DND-41 (cell line): ENCODE measurements at regions not wholly inside any gene's neighbourhood (a gene's known extent, or its start where the extent isn't known, plus 50 kb on each side); places are given as distances from the start of the nearest gene placed in this dataset.

Source experiments
- ATAC-seq: fragments of 200-7000 bp; cut with Tn5 transposase; 3 replicates; pipeline ENCODE4 v1.9.1; 2021; ENCODE audit warnings: low read depth; ENCODE audit not compliant: insufficient read depth
- DNase-seq: peaks from one replicate; pipeline ENCODE4 v3.0.0-alpha.2; 2020
- H2AFZ ChIP-seq: 2 replicates; pipeline ENCODE4 v1.6.0; 2012; ENCODE audit warnings: low read depth, low read length
- H3K27ac ChIP-seq: 2 replicates; pipeline ENCODE4 v1.5.1; 2012; ENCODE audit warnings: low read length, inconsistent platforms
- H3K27me3 ChIP-seq: fragments of 200-600 bp; sonication (generic); 2 replicates; pipeline ENCODE4 v1.6.0; 2012; ENCODE audit warnings: low read length, mild to moderate bottlenecking, inconsistent platforms; ENCODE audit not compliant: insufficient read depth, poor library complexity
- H3K36me3 ChIP-seq: 2 replicates; pipeline ENCODE4 v1.5.1; 2012; ENCODE audit warnings: low read length, inconsistent platforms; ENCODE audit not compliant: insufficient read depth
- H3K4me1 ChIP-seq: 2 replicates; pipeline ENCODE4 v1.5.1; 2012; ENCODE audit warnings: mild to moderate bottlenecking, low read length; ENCODE audit not compliant: insufficient read depth
- H3K4me2 ChIP-seq: 2 replicates; pipeline ENCODE4 v1.6.0; 2012; ENCODE audit warnings: mild to moderate bottlenecking, moderate library complexity, low read length, inconsistent platforms; ENCODE audit not compliant: insufficient read depth
- H3K4me3 ChIP-seq, 2 experiments: fragments of 200-600 bp in 1 of 2; shearing (Covaris generic) in 1 of 2; 2 replicates each; pipeline ENCODE4 v1.5.1; 2012 to 2016; ENCODE audit warnings: inconsistent platforms in 2 of 2, low read length in 2 of 2, mild to moderate bottlenecking in 2 of 2, low read depth in 1 of 2, moderate library complexity in 1 of 2
- H3K79me2 ChIP-seq: 2 replicates; pipeline ENCODE4 v1.6.0; 2012; ENCODE audit warnings: low read length, inconsistent platforms; ENCODE audit not compliant: insufficient read depth
- H3K9ac ChIP-seq: 2 replicates; pipeline ENCODE4 v1.6.0; 2012; ENCODE audit warnings: low read depth, mild to moderate bottlenecking, inconsistent platforms, low read length, moderate library complexity
- H3K9me3 ChIP-seq: 2 replicates; pipeline ENCODE4 v1.5.1; 2012; ENCODE audit warnings: low read length, moderate library complexity, mild to moderate bottlenecking, inconsistent platforms; ENCODE audit not compliant: insufficient read depth, severe bottlenecking
- H4K20me1 ChIP-seq: 2 replicates; pipeline ENCODE4 v1.6.0; 2012; ENCODE audit warnings: low read length; ENCODE audit not compliant: insufficient read depth
- EZH2 ChIP-seq: IDR thresholded peaks from 3 replicates; pipeline ENCODE4 v1.6.1; 2012; ENCODE audit warnings: borderline replicate concordance, low read depth, mild to moderate bottlenecking, moderate library complexity, low read length, inconsistent platforms; ENCODE audit not compliant: severe bottlenecking
- TF ChIP-seq, protein P1 (sequence below): IDR thresholded peaks from 2 replicates; pipeline ENCODE4 v1.5.1; 2012; ENCODE audit warnings: borderline replicate concordance, low read length, moderate library complexity, mild to moderate bottlenecking; ENCODE audit not compliant: poor library complexity, severe bottlenecking; ENCODE audit errors: extremely low read depth

- H3K36me3 ChIP-seq, result no peaks in the 10 kb centered on the region
- no peaks in the 10 kb centered on the region for H4K20me1 ChIP-seq
- TF ChIP-seq, protein P1, sequence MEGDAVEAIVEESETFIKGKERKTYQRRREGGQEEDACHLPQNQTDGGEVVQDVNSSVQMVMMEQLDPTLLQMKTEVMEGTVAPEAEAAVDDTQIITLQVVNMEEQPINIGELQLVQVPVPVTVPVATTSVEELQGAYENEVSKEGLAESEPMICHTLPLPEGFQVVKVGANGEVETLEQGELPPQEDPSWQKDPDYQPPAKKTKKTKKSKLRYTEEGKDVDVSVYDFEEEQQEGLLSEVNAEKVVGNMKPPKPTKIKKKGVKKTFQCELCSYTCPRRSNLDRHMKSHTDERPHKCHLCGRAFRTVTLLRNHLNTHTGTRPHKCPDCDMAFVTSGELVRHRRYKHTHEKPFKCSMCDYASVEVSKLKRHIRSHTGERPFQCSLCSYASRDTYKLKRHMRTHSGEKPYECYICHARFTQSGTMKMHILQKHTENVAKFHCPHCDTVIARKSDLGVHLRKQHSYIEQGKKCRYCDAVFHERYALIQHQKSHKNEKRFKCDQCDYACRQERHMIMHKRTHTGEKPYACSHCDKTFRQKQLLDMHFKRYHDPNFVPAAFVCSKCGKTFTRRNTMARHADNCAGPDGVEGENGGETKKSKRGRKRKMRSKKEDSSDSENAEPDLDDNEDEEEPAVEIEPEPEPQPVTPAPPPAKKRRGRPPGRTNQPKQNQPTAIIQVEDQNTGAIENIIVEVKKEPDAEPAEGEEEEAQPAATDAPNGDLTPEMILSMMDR, result no peak
- no peak for TF ChIP-seq EZH2
- ATAC-seq (no peak), DNase-seq (no peak)
- H3K79me2 ChIP-seq, result no peaks in the 10 kb centered on the region
- H3K4me2 ChIP-seq, result no peak overlapping the region
- H3K27me3 ChIP-seq, result no peaks in the 10 kb centered on the region
- H3K9me3 ChIP-seq, result no peaks in the 10 kb centered on the region
- H3K4me3 ChIP-seq, result no peak overlapping the region
- no peaks in the 10 kb centered on the region for H3K4me1 ChIP-seq
- no peak overlapping the region for H3K27ac ChIP-seq
- H2AFZ ChIP-seq, result no peak overlapping the region
- H3K9ac ChIP-seq, result no peak overlapping the region
Observed at GRCh38 chr3:98986073-98986472, 84.6 kb upstream of the DCBLD2 start.

DNA sequence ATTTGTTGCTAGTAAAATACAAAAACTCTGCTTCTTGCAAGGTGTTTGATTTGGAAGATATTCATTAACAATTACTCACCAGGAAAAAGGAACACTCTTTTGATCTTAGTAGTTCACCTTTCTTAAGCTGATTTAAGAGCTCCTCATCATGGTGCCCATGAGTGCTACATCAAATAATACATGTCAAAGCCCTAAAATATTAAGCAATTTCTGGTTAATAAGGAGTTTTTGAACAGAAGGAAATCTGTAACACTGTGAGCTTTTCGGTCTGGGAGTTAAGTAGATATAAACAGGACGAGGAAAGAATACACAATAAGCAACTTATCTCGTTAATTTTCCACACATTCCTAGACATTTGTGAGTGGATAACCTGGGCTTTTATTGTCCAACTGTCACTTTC lies 83.9 kb upstream of the DCBLD2 start:
- no peaks in the 10 kb centered on the region for H4K20me1 ChIP-seq
- H2AFZ ChIP-seq, result no peak overlapping the region
- no peak overlapping the region for H3K27ac ChIP-seq
- no peaks in the 10 kb centered on the region for H3K79me2 ChIP-seq
- H3K9ac ChIP-seq, result no peak overlapping the region
- ATAC-seq, result no peak
- no peaks in the 10 kb centered on the region for H3K4me1 ChIP-seq
- DNase-seq, result no peak
- H3K9me3 ChIP-seq, result no peaks in the 10 kb centered on the region
- no peak for TF ChIP-seq EZH2
- TF ChIP-seq, protein P1, result no peak
- H3K36me3 ChIP-seq, result no peaks in the 10 kb centered on the region
- no peak overlapping the region for H3K4me2 ChIP-seq
- no peak overlapping the region; a peak in 1 of 4 replicates for H3K4me3 ChIP-seq
- no peaks in the 10 kb centered on the region for H3K27me3 ChIP-seq

DNA sequence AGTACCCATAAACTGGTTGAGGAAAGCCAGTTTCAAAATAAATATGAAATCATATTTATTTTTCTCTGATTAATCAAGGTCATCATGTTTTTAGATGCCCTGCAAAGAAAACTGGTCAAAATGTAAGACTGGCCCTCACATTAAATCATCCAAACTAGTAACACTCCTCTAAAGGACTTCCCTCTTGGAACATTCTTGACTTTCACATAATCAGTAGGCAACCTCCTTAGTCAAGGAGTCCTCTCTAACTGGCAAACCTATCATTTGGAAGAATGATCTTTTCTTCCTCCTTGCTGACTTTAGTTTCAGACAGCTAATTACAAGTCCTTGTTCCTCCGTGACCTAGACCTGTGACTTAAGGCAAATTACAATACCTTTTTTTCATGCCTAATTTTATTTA lies 82.5 kb upstream of the DCBLD2 start:
- Histone ChIP-seq H4K20me1 (no peaks in the 10 kb centered on the region), H3K9ac (no peak overlapping the region), H3K36me3 (no peaks in the 10 kb centered on the region), H3K27me3 (no peaks in the 10 kb centered on the region), H3K4me2 (no peak overlapping the region), H3K9me3 (no peaks in the 10 kb centered on the region), H3K27ac (no peak overlapping the region), H2AFZ (no peak overlapping the region), H3K4me1 (no peaks in the 10 kb centered on the region), H3K79me2 (no peaks in the 10 kb centered on the region), H3K4me3 (no peak overlapping the region)
- TF ChIP-seq EZH2, result no peak
- TF ChIP-seq, protein P1, result no peak
- no peak for ATAC-seq
- no peak for DNase-seq

GRCh38 chr3:98982351-98982750 lies 80.9 kb upstream of the DCBLD2 start:
- TF ChIP-seq, protein P1, result no peak
- TF ChIP-seq EZH2, result no peak
- Histone ChIP-seq H4K20me1 (no peaks in the 10 kb centered on the region), H3K79me2 (no peaks in the 10 kb centered on the region), H3K4me3 (no peak overlapping the region), H3K36me3 (no peaks in the 10 kb centered on the region), H3K27me3 (no peaks in the 10 kb centered on the region), H3K4me2 (no peak overlapping the region), H3K27ac (no peak overlapping the region), H2AFZ (no peak overlapping the region), H3K9ac (no peak overlapping the region), H3K4me1 (no peaks in the 10 kb centered on the region), H3K9me3 (no peaks in the 10 kb centered on the region)
- DNase-seq (no peak), ATAC-seq (no peak)
